SHP77 (cell line): ENCODE measurements at regions not wholly inside any gene's neighbourhood (a gene's known extent, or its start where the extent isn't known, plus 50 kb on each side); places are given as distances from the start of the nearest gene placed in this dataset.

Source experiments
- DNase-seq, 2 experiments: peaks; one replicate each; lab custom pipeline; 2025; lab: John Stamatoyannopoulos, UW

GRCh38 chrX:3780564-3780963 is 67.1 kb upstream of the PRKX start:
- no peak for DNase-seq

DNA sequence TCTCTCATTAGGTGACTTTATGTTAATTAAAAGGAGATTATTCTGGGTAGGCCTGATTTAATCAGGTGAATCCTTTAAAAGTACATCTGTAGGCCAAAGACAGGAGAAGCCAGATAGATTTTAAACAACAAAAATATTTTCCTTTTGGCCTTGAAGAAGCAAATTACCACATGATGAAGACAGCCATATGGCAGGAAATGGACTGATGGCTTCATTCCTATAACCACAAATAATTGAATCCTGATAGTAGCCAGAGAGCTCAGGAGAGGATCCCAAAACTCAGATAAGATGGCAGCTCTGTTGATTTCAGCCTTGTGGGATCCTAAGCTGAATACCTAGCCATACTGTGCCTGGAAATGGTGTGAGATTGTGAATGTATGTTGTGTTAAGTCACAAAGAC is 66.1 kb upstream of the PRKX start:
- DNase-seq = no peak

DNA sequence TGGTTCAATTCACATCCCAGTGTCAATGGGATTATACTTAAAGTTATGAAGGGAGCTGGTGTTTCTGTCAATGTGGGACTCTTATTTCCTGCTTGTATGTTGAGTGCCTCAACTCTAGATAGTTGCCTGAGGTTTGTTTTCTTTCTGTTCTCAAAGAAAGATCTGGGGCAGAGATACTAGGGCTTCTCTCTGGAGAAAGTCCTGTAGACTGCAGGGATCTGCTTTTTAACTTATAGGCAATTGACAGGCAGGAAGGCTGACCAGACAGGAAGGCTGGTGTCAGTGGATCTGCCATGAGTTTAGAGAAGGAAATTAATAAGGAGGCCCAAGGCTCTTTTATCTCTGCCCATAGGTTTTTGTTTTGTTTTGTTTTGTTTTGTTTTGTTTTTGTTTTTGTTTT is 64.0 kb upstream of the PRKX start:
- DNase-seq = no peak

GRCh38 chrX:3771766-3772165 is 58.3 kb upstream of the PRKX start:
- DNase-seq = no peak

DNA sequence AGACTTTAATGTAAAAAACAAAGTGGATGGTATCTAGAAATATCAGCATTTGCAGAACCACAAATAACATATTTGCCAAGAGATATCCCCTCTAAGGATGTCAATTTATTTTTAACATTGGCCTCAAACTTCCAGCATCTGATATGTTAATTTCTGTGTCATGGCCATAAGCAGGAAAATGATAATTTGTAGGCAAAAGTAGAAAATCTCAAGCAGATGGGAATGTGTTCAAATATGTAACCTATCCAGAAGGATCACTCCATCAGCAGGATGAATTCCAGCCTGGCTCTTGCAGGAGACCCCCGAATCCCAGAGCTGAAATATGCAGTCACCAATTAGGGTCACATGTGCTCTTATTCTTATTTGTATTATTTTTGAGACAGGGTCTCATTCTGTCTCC is 55.4 kb upstream of the PRKX start:
- no peak for DNase-seq
